Activated T-cell treated with anti-CD3 and anti-CD28 coated beads, Interleukin-2, amount 50 U/mL, for 24 hours (primary cell): ENCODE measurements at regions not wholly inside any gene's neighbourhood (a gene's known extent, or its start where the extent isn't known, plus 50 kb on each side); places are given as distances from the start of the nearest gene placed in this dataset.

Source experiments
- DNase-seq: peaks from one replicate; pipeline ENCODE4 v3.0.0-alpha.2; 2020
- H3K27ac Mint-ChIP-seq: 2 replicates; pipeline ENCODE4 v1.8.0; 2020; ENCODE audit warnings: mild to moderate bottlenecking, mixed read lengths
- H3K27me3 Mint-ChIP-seq: 2 replicates; pipeline ENCODE4 v1.8.0; 2020; ENCODE audit warnings: mixed read lengths
- H3K36me3 Mint-ChIP-seq: 2 replicates; pipeline ENCODE4 v1.8.0; 2020; ENCODE audit warnings: low read depth, mixed read lengths
- H3K4me1 Mint-ChIP-seq: 2 replicates; pipeline ENCODE4 v1.8.0; 2020; ENCODE audit warnings: low read depth, mixed read lengths
- H3K4me3 Mint-ChIP-seq: 2 replicates; pipeline ENCODE4 v1.8.0; 2020; ENCODE audit warnings: mild to moderate bottlenecking, moderate library complexity, mixed read lengths
- H3K9me3 Mint-ChIP-seq: 2 replicates; pipeline ENCODE4 v1.8.0; 2020; ENCODE audit warnings: mixed read lengths

DNA sequence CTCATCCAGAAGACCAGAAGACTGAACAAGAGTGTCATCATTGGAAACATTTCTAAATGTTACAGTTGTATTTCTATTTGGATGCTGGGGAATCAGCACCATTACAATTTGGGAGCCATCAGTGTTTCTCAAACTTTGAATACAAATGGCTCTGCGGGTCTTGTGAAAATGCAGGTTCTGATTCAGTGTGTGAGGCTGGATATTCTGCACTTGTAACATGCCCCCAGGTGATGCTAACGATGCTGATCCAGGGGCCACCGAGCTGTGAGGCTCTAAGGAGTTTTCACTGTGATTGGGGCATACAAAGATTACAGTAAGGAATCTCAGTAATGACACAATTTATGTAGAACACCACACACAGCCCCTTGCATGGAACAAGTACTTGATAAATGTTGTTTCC is 167.7 kb downstream of the ACTL7B start:
- Mint-ChIP-seq H3K27ac (no peak overlapping the region), H3K36me3 (no peaks in the 10 kb centered on the region), H3K9me3 (peaks cover 13% of the 10 kb centered on the region), H3K27me3 (no peaks in the 10 kb centered on the region), H3K4me3 (no peak overlapping the region), H3K4me1 (no peaks in the 10 kb centered on the region)
- no peak for DNase-seq

- Mint-ChIP-seq H3K4me1 (no peaks in the 10 kb centered on the region), H3K36me3 (no peaks in the 10 kb centered on the region), H3K27me3 (no peaks in the 10 kb centered on the region), H3K27ac (no peak overlapping the region), H3K4me3 (no peak overlapping the region), H3K9me3 (peaks cover 13% of the 10 kb centered on the region)
- no peak for DNase-seq
Observed at GRCh38 chr9:108687006-108687987, 168.5 kb downstream of the ACTL7B start.

GRCh38 chr9:108684288-108685025 is 171.3 kb downstream of the ACTL7B start:
- Mint-ChIP-seq H3K4me3 (no peak overlapping the region), H3K27me3 (no peaks in the 10 kb centered on the region), H3K36me3 (no peaks in the 10 kb centered on the region), H3K27ac (no peak overlapping the region), H3K4me1 (no peaks in the 10 kb centered on the region), H3K9me3 (peaks cover 13% of the 10 kb centered on the region)
- no peak for DNase-seq

- Mint-ChIP-seq H3K4me3 (no peak overlapping the region), H3K4me1 (no peaks in the 10 kb centered on the region), H3K9me3 (peaks cover 12% of the 10 kb centered on the region)
Observed at GRCh38 chr9:108683245-108683644, 172.5 kb downstream of the ACTL7B start.

DNA sequence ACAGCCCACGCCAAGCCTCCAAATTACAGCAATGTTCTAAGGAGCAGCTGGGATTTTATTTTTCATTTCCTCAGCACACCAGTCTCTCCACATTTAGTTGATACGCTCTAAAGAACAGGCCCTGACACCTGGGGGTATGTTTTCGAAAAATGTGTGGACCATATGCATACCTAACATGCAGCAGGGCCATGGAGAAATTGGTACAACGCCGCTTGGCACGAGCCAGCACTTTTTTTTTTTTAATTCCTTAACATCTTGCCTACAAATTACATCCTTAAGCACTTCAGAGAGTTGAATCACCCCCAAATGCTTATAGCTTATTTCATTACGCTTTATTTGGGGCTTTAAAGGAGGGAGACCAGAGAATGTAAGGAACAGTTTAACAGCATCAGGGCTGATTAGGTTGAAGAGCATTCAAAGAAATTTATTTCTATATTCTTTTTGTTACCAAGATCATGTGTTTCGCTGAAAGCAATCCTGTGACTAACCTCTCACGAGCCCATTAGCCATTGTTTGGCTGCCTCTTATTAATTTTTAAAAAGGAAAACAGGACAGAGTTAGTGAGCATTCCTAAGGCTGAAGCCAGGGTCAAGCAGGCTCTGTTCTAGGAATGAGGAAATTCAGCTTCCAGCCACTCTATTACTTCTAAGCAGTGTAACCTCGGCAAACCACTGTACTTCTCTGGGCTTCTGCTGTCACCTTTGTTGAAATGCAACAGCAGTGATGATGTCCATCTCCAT is 173.8 kb downstream of the ACTL7B start:
- Mint-ChIP-seq H3K4me1 (no peaks in the 10 kb centered on the region), H3K27me3 (no peaks in the 10 kb centered on the region), H3K36me3 (no peaks in the 10 kb centered on the region), H3K4me3 (no peak overlapping the region), H3K27ac (no peak overlapping the region), H3K9me3 (peaks cover 7% of the 10 kb centered on the region)
- no peak for DNase-seq

More at GRCh38 chr9:108683245-108683644, 172.5 kb downstream of the ACTL7B start:
- Mint-ChIP-seq H3K27ac (no peak overlapping the region), H3K36me3 (no peaks in the 10 kb centered on the region), H3K27me3 (no peaks in the 10 kb centered on the region)
- no peak for DNase-seq

GRCh38 chr9:108680946-108681345 is 174.8 kb downstream of the ACTL7B start:
- no peak for DNase-seq
- Mint-ChIP-seq H3K27me3 (no peaks in the 10 kb centered on the region), H3K4me3 (no peak overlapping the region), H3K4me1 (no peaks in the 10 kb centered on the region), H3K36me3 (no peaks in the 10 kb centered on the region), H3K9me3 (peaks cover 2% of the 10 kb centered on the region), H3K27ac (no peak overlapping the region)

- H3K4me3 Mint-ChIP-seq = no peak overlapping the region
Observed at GRCh38 chr9:108677776-108678175, 178.0 kb downstream of the ACTL7B start.

DNA sequence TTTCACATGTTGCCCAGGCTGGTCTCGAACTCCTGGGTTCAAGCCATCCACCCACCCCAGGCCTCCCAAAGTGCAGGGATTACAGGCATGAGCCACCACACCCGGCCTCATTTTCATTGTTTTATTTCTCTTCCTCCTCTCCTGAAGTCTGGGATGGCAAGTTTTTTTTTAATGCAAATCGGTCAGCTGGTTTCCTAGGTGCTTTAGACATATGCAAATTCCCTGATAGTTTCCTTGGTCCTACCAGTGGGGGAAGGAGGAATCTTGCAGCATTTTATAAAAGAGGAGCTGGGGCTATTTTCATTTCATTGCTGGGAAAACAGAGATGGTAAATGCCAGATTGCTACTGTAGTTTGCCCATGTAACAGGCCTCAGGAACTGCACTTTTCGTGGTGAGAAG is 179.4 kb downstream of the ACTL7B start:
- Mint-ChIP-seq H3K27ac (no peak overlapping the region), H3K27me3 (no peaks in the 10 kb centered on the region), H3K4me1 (no peaks in the 10 kb centered on the region), H3K9me3 (peaks cover 2% of the 10 kb centered on the region), H3K36me3 (no peaks in the 10 kb centered on the region), H3K4me3 (no peak overlapping the region)
- no peak for DNase-seq

More at GRCh38 chr9:108677776-108678175, 178.0 kb downstream of the ACTL7B start:
- H3K27ac Mint-ChIP-seq = no peak overlapping the region
- H3K9me3 Mint-ChIP-seq = peaks cover 2% of the 10 kb centered on the region
- no peaks in the 10 kb centered on the region for H3K4me1 Mint-ChIP-seq
- no peaks in the 10 kb centered on the region for H3K27me3 Mint-ChIP-seq
- H3K36me3 Mint-ChIP-seq = no peaks in the 10 kb centered on the region
- DNase-seq = no peak

GRCh38 chr9:108675708-108676107 is 180.1 kb downstream of the ACTL7B start:
- Mint-ChIP-seq H3K9me3 (peaks cover 2% of the 10 kb centered on the region), H3K36me3 (no peaks in the 10 kb centered on the region), H3K27ac (no peak overlapping the region), H3K4me1 (no peaks in the 10 kb centered on the region), H3K4me3 (no peak overlapping the region), H3K27me3 (no peaks in the 10 kb centered on the region)
- DNase-seq = no peak

- Mint-ChIP-seq H3K9me3 (peaks cover 2% of the 10 kb centered on the region), H3K4me3 (no peak overlapping the region), H3K27ac (no peak overlapping the region), H3K27me3 (no peaks in the 10 kb centered on the region), H3K4me1 (no peaks in the 10 kb centered on the region), H3K36me3 (no peaks in the 10 kb centered on the region)
- no peak for DNase-seq
Observed at GRCh38 chr9:108674766-108675530, 180.8 kb downstream of the ACTL7B start.

DNA sequence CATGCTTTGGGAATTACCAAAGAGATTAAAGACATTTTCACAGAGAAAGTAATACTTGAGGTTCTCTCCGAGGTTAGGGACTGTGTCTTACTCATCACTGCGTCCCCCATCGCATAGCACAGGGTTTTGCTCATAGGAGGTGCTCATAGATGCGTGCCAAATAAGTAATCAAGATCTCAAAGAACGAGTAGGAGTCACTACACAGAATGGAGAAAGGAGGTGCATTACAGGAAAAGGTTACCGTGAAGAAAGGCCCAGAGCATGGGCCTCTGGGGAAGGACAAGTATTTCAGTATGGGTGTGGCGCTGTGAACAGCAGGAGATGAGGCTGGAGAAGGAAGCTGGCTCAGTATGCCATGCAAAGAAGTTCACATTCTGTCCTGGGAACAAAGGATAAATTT is 182.4 kb downstream of the ACTL7B start:
- Mint-ChIP-seq H3K36me3 (no peaks in the 10 kb centered on the region), H3K4me3 (no peak overlapping the region), H3K27ac (no peak overlapping the region), H3K27me3 (no peaks in the 10 kb centered on the region), H3K9me3 (peaks cover 1% of the 10 kb centered on the region), H3K4me1 (no peaks in the 10 kb centered on the region)
- DNase-seq = no peak

GRCh38 chr9:108672475-108673190 is 183.2 kb downstream of the ACTL7B start:
- Mint-ChIP-seq H3K9me3 (no peaks in the 10 kb centered on the region), H3K36me3 (no peaks in the 10 kb centered on the region), H3K27me3 (no peaks in the 10 kb centered on the region), H3K4me1 (no peaks in the 10 kb centered on the region), H3K4me3 (no peak overlapping the region), H3K27ac (no peak overlapping the region)
- DNase-seq = no peak

- Mint-ChIP-seq H3K27ac (no peak overlapping the region), H3K36me3 (no peaks in the 10 kb centered on the region), H3K4me3 (no peak overlapping the region), H3K4me1 (no peaks in the 10 kb centered on the region), H3K9me3 (no peaks in the 10 kb centered on the region), H3K27me3 (no peaks in the 10 kb centered on the region)
- no peak for DNase-seq
Observed at GRCh38 chr9:108671794-108672193, 184.0 kb downstream of the ACTL7B start.
